Heart right ventricle (tissue), 16 donors: ENCODE measurements at regions not wholly inside any gene's neighbourhood (a gene's known extent, or its start where the extent isn't known, plus 50 kb on each side); places are given as distances from the start of the nearest gene placed in this dataset.

Experiments used
- ATAC-seq, 8 donors: fragments of 200-7000 bp; cut with Tn5 transposase; one replicate each; pipeline ENCODE4 v1.9.1; 2020; ENCODE audit warnings: mild to moderate bottlenecking in 8 of 8, moderate library complexity in 8 of 8, moderate number of reproducible peaks in 1 of 8
- DNase-seq, 2 donors: peaks; one replicate each; pipeline ENCODE4 v3.0.0-alpha.2; 2020
- H3K27ac ChIP-seq, 10 donors: fragments of 200-600 bp; sonication (generic) in 2 of 10; one replicate each; pipeline versions ENCODE4 v1.5.0 to v1.8.0; 2020 to 2022; ENCODE audit warnings: mild to moderate bottlenecking in 3 of 10
- H3K27me3 ChIP-seq, 7 donors: fragments of 200-600 bp; one replicate each; pipeline ENCODE4 v1.8.0; 2021 to 2022; ENCODE audit warnings: mild to moderate bottlenecking in 2 of 7
- H3K36me3 ChIP-seq, 9 donors: fragments of 200-600 bp; sonication (generic) in 1 of 9; one replicate each; pipeline versions ENCODE4 v1.5.0 to v1.8.0; 2020 to 2022; ENCODE audit warnings: mild to moderate bottlenecking in 2 of 9
- H3K4me1 ChIP-seq, 9 donors: fragments of 200-600 bp; sonication (generic) in 1 of 9; one replicate each; pipeline versions ENCODE4 v1.5.0 to v1.8.0; 2020 to 2022; ENCODE audit warnings: mild to moderate bottlenecking in 4 of 9
- H3K4me3 ChIP-seq, 10 donors: fragments of 200-600 bp; sonication (generic) in 2 of 10; one replicate each; pipeline versions ENCODE4 v1.5.0 to v1.8.0; 2020 to 2022; ENCODE audit warnings: mild to moderate bottlenecking in 7 of 10, moderate library complexity in 2 of 10
- H3K9me3 ChIP-seq, 11 donors: fragments of 200-600 bp in 10 of 11; sonication (generic) in 2 of 11; one replicate each; pipeline versions ENCODE4 v1.5.0 to v1.8.0; 2013 to 2022; ENCODE audit warnings: mild to moderate bottlenecking in 2 of 11, control low read depth in 1 of 11, moderate library complexity in 1 of 11
- CTCF ChIP-seq, 9 donors: fragments of 200-600 bp; sonication (generic) in 2 of 9; IDR thresholded peaks; one replicate each; pipeline versions ENCODE4 v1.5.0 to v1.8.0; 2021 to 2022; ENCODE audit warnings: antibody characterized with exemption in 9 of 9, mild to moderate bottlenecking in 5 of 9, moderate library complexity in 1 of 9
- WGBS, 2 donors: extraction: QIAGEN DNeasy Blood & Tissue Kit; methylation state at CpG; one replicate each; pipeline ENCODE4 v1.1.7; 2013; ENCODE audit warnings: inconsistent platforms in 1 of 2; 5-methylcytosine and 5-hydroxymethylcytosine counted together
- intact Hi-C, 10 donors: fragments of 100-400 bp; cut with DNase I; formaldehyde crosslinking; loops; one replicate each; pipeline versions ENCODE4 v1.11.1 to v1.14.2; 2022
- donor health status: Arrhythmogenic right ventricular cardiomyopathy.
- donor health status: ischemic (EF 13 %, LVEDD 7.1; RV severe dilation, severe dysfunction).
- donor health status: healthy with polysubstance abuse.
- donor health status: DM: no; HTN: yes; CAD: no.
- donor health status: DM: no; HTN: no; CAD: no.
- donor health status: ischemic (EF 25% LVEDD 6.9; RV normal size, moderate dysfunction).
- donor health status: ischemic (EF 25% LVEDD 5.7; RV mildly dilated, moderate dysfunction).
- donor health status: healthy.
- donor health status: DM: yes; HTN: yes; CAD: no.
- donor health status: Ischemic cardiomyopathy.
- donor health status: ischemic (EF 35%, LVEDD 5.7; RV mildly dilated, moderate dysfunction).
- donor health status: nonischemic (EF 11% LVEDD 7.7; RV severe dilation, severe dysfunction).
- donor health status: DM: yes; HTN: yes; CAD: no.
- donor health status: PGD.
- donor health status: ischemic (EF 29% LVEDD 5.4; RV normal size, mild dysfunction).
- donor health status: nonischemic (EF 23%, LVEDD 6.1; RV moderate dilation, normal function).

GRCh38 chr4:58261526-58261925, 1151.3 kb upstream of the IGFBP7 start:
- no peaks in the 10 kb centered on the region for H3K36me3 ChIP-seq
- intact Hi-C loops, result no loop called here
- H3K4me3 ChIP-seq, result no peak overlapping the region
- no peaks in the 10 kb centered on the region for H3K27me3 ChIP-seq
- H3K9me3 ChIP-seq, result no peaks in the 10 kb centered on the region
- no peak for ATAC-seq
- no peaks in the 10 kb centered on the region for H3K4me1 ChIP-seq
- no peak overlapping the region for H3K27ac ChIP-seq
- DNase-seq, result no peak
- TF ChIP-seq CTCF (IDR thresholded peaks at IDR 0.05), result no peak

- Histone ChIP-seq H3K4me3 (no peak overlapping the region), H3K27me3 (no peaks in the 10 kb centered on the region), H3K36me3 (no peaks in the 10 kb centered on the region), H3K9me3 (no peaks in the 10 kb centered on the region), H3K4me1 (no peaks in the 10 kb centered on the region), H3K27ac (no peak overlapping the region)
- 73 to 77% methylated on average over 3 of the region's 3 CpGs for WGBS, 2 donors
- ATAC-seq (no peak), DNase-seq (no peak)
- intact Hi-C loops, result no loop called here
- TF ChIP-seq CTCF (IDR thresholded peaks at IDR 0.05), result no peak
These were observed 1144.1 kb upstream of the IGFBP7 start for GRCh38 chr4:58254291-58254690.

GRCh38 chr4:58252656-58253055, 1142.5 kb upstream of the IGFBP7 start:
- Histone ChIP-seq H3K27ac (no peak overlapping the region), H3K4me3 (no peak overlapping the region), H3K27me3 (no peaks in the 10 kb centered on the region), H3K36me3 (no peaks in the 10 kb centered on the region), H3K9me3 (no peaks in the 10 kb centered on the region), H3K4me1 (no peaks in the 10 kb centered on the region)
- ATAC-seq, result no peak
- DNase-seq, result no peak
- intact Hi-C loops, result no loop called here
- 90 to 94% methylated on average over 2 of the region's 2 CpGs for whole genome bisulfite sequencing, 2 donors
- TF ChIP-seq CTCF (IDR thresholded peaks at IDR 0.05), result no peak

- 55 to 68% methylated on average over 3 of the region's 3 CpGs for WGBS, 2 donors
- Histone ChIP-seq H3K9me3 (peaks cover 0 to 2% (median 0%) of the 10 kb centered on the region in 11 donors), H3K4me3 (no peak overlapping the region), H3K27ac (no peak overlapping the region), H3K4me1 (no peaks in the 10 kb centered on the region), H3K27me3 (no peaks in the 10 kb centered on the region), H3K36me3 (no peaks in the 10 kb centered on the region)
- DNase-seq (no peak), ATAC-seq (no peak)
- TF ChIP-seq CTCF (IDR thresholded peaks at IDR 0.05), result no peak
- intact Hi-C loops, result no loop called here
These were observed 1137.6 kb upstream of the IGFBP7 start for GRCh38 chr4:58247792-58248191.

GRCh38 chr4:58225460-58225859, 1115.3 kb upstream of the IGFBP7 start:
- H3K27me3 ChIP-seq, result no peaks in the 10 kb centered on the region
- 86 to 94% methylated on average over 1 of the region's 1 CpG for WGBS, 2 donors
- H3K36me3 ChIP-seq, result no peaks in the 10 kb centered on the region
- no peaks in the 10 kb centered on the region for H3K4me1 ChIP-seq
- H3K27ac ChIP-seq, result no peak overlapping the region
- peak in 3 of 9 donors; percentile 13 to 17 (median 14) for TF ChIP-seq CTCF (IDR thresholded peaks at IDR 0.05)
- intact Hi-C loops, result no loop called here
- DNase-seq, result no peak
- peaks cover 0 to 9% (median 0%) of the 10 kb centered on the region in 11 donors for H3K9me3 ChIP-seq
- H3K4me3 ChIP-seq, result no peak overlapping the region
- no peak for ATAC-seq
